CD4-positive, alpha-beta T cell treated with Interleukin-2 at 100 ng/mL for 4 hours (primary cell): ENCODE measurements at regions not wholly inside any gene's neighbourhood (a gene's known extent, or its start where the extent isn't known, plus 50 kb on each side); places are given as distances from the start of the nearest gene placed in this dataset.
"Not testable (repeated sequence)": the region's sequence is repeated elsewhere in the genome, so short reads cannot be mapped to it uniquely, and the experiment has no call there.

Experiments used
- DNase-seq: peaks from one replicate; pipeline ENCODE4 v3.0.0-alpha.2; 2020; ENCODE audit warnings: low spot score

DNA sequence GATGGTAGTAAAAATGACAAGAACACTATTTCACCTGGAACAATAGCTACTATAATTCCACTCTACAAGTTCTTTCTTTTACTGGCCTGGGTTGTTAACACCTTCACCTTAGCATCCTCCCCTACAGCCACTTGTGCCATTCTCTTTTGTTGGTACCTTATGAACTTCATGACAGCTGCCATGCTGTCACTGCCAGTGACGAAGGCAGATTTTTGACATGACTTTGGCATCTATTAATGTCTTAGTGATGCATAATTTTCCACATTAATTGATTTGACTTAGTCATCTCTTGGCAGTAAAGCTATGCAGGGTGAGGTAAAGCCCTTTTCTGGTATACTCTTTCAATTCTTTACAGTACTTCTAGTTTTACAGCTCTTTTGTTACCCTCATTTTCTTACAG lies 207.9 kb downstream of the TANC2 start:
- DNase-seq: no peak

DNA sequence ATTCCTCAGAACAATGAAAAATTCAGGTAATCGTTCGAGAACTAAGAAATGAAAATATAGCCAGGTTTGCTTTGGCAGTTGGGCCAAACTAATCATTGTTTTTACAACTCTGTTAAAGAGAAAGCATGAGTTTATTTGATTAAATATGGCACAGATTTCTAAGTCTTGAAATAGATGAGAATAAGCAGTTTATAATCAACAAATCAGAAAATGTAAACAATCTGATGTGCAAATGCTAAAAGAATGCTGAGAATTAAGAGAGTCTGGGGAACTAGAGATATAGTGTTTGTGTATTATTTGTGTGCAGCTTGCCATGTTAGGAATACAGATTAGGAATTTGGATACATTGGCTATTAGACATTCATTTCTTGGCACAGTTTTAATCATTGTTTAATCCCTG lies 212.5 kb downstream of the TANC2 start:
- no peak for DNase-seq

DNA sequence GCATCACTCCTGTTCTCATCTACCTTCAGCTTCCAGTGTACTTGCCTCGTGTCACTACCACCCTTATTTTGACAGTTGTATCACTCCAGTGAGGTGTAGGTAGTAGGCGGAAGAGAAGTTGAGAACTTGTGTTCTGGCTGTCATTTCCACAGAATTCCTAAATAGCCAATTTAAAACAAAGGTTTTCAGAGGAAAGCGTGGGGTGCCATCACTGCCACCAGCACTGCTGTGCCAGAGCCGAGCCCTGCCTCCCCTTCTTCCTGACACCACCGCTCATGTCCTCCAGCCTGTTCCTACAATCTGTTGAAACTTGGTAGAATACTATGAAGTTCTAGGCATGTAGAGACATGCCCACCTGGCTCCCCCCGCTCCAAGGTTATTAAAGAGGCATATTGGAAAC lies 215.8 kb downstream of the TANC2 start:
- no peak for DNase-seq

DNA sequence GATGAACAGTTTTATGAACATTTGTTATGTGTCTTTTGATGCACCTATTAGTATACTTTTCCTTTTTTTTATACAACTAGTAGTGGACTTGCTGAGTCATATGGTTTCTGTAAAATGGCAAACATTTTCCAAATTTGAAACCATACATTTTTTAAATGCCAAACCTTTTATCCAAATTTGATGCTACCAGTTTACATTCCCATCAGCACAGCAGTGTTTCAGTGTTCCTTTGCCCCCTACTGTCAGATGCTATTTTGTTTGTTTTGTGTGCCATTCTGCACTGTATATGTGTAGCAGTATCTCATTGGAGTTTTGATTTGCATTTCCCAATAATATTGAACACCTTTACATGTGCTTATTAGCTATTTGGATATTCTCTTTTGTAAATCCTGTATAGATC lies 219.4 kb downstream of the TANC2 start:
- no peak for DNase-seq

DNA sequence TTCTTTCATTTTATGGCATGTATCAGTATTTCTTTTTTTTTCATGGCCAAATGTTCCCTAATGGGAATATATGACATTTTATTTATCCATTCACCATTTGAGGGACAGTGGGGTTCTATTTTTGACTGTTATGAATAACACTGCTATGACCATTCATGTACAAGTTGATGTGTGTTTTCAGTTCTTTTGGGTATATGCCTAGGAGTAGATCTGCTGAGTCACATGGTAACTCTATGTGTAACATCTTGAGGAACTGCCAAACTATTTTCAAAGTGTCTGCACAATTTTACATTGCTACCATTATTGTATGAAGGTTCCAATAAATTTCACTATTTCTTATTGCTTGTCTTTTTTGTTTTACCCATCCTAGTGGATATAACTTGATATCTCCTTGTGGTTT lies 223.0 kb downstream of the TANC2 start:
- no peak for DNase-seq

DNA sequence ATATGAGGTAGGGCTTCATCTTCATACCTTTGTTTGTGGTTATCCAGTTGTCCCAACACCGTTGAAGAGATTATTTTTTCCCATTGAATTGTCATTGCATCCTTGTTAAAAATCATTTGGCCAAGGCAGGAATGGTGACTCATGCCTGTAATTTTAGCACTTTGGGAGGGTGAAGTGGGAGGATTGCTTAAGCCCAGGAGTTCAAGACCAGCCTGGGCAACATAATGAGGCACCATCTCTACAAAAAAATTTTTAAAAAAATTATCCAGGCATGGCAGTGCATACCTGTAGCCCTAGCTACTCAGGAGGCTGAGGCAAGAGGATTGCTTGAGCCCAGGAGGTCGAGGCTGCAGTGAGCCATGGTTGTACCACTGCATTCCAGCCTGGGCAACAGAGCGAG lies 223.9 kb downstream of the TANC2 start:
- DNase-seq: no peak

DNA sequence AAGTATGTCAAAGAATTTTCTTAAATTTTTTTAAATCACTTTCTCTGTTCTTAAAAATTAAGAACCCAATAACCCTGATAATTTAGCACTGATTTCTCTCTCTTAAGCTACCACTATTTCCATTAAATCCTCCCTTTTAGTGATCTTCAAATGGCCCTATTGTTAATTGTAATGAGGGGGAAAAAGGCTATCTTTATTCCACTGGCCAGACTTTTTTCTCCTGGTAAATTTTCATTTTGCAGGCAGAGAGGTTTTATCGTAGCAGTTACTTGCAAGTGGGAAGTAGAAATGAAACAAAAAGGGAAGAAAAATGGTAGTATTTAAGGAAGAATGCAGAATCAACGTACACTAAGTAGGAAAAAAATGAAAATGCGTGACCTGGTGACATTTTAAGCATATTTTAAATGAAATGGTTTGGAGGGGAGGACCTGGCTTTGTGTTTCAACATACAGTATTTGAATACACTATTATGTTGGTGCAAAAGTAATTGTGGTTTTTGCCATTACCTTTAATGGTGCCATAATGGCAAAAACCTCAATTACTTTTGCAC lies 224.9 kb downstream of the TANC2 start:
- no peak for DNase-seq

DNA sequence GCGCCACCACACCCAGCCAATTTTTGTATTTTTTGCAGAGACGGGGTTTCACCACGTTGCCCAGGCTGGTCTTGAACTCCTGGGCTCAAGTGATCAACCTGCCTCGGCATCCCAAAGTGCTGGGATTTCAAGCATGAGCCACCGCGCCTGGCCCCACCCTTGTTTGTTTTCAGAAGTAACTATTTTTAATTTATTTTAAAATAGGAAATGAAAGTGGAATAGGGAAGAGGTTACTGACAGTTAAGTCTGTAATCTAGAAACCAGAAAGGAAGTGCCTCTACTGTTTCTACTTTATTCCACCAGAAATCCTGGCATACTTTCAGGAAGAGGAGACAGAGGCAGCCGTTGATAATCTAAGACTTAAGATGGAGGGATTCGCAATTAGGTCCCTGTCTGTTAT lies 225.6 kb downstream of the TANC2 start:
- DNase-seq: no peak

DNA sequence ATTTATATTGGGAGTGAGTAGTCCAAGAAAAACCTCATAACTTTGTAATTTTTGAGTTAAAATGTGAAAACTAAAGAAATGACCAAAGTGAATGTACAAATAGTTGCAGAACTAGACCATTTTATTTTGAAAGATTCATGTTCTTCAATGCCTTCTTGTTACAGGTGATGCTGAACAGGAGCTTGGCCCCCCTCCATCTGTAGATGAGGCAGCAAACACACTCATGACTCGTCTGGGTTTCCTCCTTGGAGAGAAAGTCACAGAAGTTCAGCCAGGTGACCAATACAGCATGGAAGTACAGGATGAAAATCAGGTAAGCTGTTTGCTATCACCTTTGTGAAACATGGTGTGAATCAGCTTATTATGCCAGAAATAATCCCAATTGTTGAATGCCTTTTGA lies 227.8 kb downstream of the TANC2 start:
- no peak for DNase-seq

DNA sequence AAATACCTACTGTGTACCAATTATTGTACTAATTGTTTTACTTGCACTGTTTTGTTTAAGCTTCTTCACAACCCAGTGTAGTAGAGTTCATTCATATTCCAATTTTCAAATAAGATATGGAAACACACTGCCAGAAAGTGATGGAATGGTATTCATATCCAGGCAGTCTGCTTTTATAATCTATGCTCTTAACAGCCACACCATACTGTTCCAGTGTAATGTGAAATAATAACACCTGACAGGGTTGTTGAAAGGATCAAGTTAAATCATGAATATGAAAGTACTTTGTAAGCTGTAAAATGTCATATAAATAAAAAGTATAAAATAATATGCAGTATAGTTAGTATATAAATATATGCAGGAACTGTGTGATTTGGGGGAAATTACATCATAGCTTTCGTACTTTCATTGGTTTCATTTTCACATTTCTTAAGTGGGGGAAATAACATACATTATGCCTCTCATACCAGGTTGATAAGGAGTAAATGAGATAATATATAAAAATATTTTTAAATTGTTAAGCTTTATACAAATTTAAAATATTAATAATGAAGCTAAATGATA lies 230.8 kb downstream of the TANC2 start:
- DNase-seq: no peak

DNA sequence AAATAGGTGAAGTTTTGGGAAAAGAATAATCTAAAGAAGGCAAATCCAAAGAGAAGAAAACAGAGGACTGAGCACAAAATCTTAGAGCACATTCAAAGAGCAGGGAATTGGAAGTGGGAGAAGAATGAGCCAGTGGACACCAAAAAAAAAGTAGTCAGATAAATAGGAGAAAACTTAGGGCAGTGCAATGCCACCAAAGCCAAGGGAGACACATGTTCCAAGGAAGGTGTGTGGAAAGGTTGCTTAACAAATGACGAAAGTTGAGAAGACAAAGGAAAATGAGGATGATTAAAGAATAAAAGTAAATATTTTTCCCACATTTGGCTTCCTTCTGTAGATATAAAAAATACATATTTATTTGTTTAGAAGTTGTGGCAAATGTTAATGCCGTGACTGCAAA lies 237.6 kb downstream of the TANC2 start:
- no peak for DNase-seq

DNA sequence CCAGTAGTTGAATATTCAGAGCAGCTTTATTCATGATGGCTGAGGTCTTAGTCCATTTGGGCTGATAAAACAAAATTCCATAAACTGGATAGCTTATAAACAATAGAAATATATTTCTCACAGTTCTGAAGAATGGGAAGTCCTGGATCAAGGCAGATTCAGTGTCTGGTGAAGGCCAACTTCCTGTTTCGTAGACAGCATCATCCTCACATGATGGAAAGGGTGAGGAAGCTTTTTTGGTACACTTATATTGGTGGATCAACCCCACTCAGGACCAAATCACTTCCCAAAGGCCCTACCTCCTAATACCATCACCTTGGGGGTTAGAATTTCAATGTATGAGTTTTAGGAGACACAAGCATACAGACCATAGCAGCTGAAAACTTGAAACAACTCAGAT lies 224.2 kb downstream of the CYB561 start:
- DNase-seq: no peak

DNA sequence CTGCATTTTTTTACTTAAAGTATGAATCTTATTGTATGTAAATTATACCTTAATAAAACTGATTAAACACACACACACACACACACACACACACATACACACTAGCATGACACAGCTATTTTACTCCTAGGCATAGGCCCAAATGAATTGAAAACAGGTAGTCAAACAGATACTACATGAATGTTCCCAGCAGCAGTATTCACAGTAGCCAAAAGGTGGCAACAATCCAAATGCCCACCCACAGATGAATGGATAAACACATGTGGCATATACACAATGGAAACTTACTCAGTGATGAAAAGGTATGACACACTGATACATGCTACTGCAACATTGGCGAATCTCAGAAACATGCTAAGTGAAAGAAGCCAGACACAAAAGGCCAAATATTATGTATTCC lies 223.5 kb downstream of the CYB561 start:
- DNase-seq: no peak

DNA sequence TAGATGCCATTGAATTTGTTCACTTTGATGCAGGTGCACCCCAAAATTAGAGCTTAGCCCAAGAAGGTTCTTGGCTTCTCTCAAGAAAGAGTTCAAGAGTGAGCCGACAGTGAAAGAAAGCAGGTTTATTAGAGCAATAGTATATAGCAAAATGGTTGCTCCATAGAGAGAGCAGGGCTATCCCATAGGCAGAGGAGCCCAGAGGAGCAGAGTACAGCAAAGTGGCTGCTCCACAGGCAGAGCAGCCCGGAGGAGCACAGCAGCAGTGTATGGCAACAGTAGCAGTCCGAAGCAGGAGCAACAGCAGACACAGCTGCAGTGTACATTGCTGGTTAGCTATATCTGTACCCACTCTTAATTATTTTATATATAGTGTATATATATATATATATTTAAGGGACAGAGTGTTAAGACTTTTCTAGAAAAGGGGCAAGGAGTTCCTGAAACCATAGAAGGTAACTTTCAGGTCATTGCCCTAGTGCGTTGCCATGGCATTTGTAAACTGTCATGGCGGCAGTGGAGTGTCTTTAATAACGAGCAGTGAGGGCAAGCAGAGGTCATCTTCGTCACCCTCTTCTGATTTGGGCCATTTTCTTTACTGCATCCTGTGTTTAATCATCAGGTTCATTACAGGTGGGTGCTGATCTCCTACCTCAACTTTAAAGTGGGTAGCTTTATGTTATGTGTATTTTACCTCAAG lies 222.7 kb downstream of the CYB561 start:
- no peak for DNase-seq

DNA sequence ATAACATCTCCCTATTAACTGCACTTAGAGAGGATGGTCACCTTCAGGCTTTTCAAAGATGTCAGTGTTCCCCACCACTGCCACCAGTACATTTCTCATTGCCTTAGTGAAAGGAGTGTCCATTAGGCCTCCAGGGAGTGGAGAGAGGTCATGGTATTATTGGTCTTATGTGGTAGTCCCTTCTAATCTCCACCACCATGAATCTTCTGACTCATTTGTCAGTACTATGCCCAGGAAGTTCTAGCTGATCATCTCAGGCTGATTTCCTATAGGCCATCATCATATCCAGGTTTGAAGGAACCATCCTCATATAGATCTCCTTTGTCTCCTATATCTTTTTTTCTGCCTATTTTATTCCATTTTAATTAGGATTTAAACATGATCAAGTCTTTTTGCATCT lies 221.5 kb downstream of the CYB561 start:
- DNase-seq: no peak

DNA sequence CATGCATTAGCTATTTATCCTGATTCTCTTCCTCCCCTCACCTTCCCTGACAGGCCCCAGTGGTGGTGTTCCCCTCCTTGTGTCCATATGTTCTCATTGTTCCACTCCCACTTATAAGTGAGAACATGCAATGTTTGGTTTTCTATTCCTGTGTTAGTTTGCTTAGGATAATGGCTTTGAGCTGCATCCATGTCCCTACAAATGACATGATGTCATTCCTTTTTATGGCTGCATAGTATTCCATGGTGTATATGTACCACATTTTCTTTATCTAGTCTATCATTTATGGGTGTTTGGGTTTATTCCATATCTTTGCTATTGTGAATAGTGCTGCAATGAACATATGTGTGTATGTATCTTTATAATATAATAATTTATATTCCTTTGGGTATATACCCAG lies 219.4 kb downstream of the CYB561 start:
- not testable (repeated sequence) for DNase-seq

DNA sequence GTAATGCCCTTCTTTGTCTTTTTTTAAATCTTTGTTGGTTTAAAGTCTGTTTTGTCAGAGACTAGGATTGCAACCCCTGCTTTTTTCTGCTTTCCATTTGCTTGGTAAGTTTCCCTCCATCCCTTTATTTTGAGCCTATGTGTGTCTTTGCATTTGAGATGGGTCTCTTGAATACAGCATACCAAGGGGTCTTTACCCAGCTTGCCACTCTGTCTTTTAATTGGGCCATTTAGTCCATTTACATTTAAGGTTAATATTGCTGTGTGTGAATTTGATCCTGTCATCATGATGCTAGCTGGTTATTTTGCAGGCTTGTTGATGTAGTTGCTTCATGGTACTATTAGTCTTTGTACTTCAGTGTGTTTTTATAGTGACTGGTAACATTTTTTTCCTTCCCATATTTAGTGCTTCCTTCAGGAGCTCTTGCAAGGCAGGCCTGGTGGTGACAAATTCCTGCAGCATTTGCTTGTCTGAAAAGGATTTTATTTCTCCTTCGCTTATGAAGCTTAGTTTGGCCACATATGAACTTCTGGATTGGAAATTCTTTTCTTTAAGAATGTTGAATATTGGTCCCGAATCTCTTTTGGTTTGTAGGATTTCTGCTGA lies 215.0 kb downstream of the CYB561 start:
- not testable (repeated sequence) for DNase-seq

DNA sequence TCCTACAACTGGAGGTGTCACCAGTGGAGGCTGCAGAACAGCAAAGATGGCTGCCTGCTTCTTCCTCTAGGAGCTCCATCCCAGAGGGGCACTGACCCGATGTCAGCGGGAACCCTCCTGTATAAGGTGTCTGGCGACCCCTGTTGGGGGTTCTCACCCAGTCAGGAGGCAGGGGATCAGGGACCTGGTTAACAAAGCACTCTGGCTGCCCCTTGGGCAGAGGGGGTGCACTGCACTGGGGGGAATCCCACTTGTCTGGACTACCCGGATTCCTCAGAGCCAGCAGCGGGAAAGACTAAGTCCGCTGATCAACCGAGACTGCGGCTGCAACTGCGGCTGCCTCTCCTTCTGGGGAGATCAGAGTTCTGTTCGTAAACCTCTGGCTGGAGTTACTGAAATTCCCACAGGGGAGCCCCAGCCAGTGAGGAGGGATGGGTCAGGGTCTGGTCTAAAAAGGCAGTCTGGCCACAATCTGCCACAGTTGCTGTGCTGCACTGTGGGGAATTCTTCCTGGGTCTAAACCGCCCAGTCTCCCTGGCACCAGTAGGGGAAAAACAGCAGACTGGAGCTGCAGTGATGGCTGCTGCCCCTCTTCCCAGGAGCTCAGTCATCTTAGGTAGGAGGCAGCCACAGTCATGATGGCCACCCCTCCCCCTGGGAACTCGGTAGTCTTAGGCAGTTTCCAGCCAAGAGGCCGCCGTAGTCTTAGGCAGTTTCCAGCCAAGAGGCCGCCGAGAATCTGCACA lies 213.4 kb downstream of the CYB561 start:
- no peak for DNase-seq

DNA sequence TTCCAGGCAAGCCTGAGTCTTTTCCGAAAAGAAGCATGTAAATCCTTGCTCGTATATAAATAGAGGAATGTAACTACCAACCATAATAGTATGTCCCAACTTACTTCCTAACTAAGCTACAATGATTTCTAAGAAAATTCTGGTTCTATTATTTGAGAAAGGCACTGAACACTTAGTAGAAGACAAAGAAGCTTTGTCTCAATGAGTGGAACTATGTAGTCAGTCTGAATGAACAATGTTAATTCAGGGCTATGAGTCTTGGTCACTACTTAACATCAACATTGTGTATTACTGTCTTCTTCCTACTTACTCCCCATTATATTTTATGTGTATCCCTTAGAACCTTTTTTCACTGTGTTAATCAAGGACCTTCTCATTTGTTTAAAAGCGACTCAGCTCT lies 206.0 kb downstream of the CYB561 start:
- DNase-seq: no peak

DNA sequence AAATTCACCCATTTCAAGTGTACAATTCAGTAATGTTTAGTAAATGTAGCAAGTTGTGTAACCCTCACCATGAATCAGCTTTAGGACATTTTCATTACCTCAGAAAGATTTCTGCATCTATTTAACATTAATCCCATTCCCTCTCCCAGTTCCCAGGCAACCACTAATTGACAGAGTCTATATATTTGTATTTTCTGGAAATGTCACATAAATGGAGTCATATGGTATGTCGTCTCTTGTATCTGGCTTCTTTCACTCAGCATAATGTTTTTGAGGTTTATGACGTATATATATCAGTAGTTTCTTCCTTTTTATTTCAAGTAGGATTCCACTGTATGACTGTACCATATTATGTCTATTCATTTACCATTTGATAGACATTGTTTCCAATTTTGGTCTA lies 199.8 kb downstream of the CYB561 start:
- DNase-seq: no peak

DNA sequence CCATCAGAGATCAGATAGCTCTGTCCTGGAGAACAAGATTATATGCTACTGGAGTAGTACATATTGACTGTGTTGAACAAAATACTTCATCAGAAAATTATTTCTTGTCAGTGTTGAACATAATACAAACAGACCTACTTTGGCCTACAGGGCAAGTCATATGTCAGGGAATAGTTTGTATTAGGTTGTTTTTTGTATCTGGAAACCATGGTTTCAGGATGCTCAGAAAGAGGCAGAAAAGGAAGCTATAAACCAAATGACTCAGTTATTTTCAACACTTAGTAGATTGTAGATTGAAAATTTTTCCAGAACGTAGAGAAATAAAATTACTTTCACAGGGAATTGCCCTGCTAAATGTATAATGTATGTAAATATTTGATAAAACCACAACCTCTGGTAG lies 198.4 kb downstream of the CYB561 start:
- DNase-seq: no peak

DNA sequence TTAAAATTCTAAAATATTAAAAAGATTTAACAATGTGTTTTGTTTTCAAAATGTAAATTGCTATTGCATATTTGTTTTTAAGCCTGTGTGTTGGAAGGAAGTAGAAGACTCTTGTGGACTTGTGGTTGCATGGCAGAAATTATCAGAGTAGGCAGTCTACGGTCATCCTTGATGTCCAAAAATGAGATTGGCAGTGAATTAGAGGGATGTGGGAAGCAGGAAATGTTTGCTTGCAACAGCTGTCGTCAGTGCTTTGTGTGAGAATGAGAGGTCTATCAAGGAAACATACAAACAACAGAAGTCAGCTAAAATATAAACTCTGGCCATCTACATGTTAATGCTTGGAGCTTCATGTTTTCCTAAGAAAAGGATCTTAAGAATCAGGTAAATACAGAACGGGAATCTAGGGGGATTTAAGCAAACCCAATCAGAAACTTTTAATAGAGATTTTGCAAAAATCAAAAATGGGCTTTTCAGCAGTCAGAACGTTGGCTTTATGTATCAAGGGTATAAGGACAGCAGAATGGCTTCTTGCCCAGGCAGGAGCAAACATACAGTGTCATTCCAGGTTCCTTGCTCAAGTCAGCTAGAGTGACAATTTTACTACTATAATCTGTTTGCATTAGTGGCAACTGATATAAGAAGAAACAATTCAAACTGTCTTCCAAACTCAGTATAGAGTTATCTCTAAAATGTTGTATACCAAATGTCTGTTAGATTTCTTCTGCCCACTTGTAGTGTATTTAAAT lies 196.7 kb downstream of the CYB561 start:
- no peak for DNase-seq
